Liver (tissue), 7 donors: ENCODE measurements at regions not wholly inside any gene's neighbourhood (a gene's known extent, or its start where the extent isn't known, plus 50 kb on each side); places are given as distances from the start of the nearest gene placed in this dataset.

Experiments used
- DNase-seq: peaks from one replicate; pipeline ENCODE4 v3.0.0-alpha.2; 2017; ENCODE audit warnings: low spot score
- H3K27ac ChIP-seq, 2 donors: one replicate each; pipeline ENCODE4 v1.7.0; 2013; ENCODE audit warnings: inconsistent platforms in 2 of 2, low read length in 2 of 2, control low read depth in 1 of 2, low read depth in 1 of 2, mild to moderate bottlenecking in 1 of 2
- H3K27me3 ChIP-seq, 4 donors: one replicate each; pipeline versions ENCODE4 v1.6.1 to v1.7.0; 2013; ENCODE audit warnings: low read length in 3 of 4, inconsistent platforms in 1 of 4, mild to moderate bottlenecking in 1 of 4, moderate library complexity in 1 of 4; ENCODE audit not compliant: control insufficient read depth in 4 of 4, insufficient read depth in 4 of 4
- H3K36me3 ChIP-seq, 4 donors: one replicate each; pipeline versions ENCODE4 v1.6.1 to v1.7.0; 2013; ENCODE audit warnings: low read length in 3 of 4, mild to moderate bottlenecking in 3 of 4, low read depth in 1 of 4, moderate library complexity in 1 of 4; ENCODE audit not compliant: control insufficient read depth in 4 of 4, insufficient read depth in 3 of 4
- H3K4me1 ChIP-seq, 4 donors: one replicate each; pipeline versions ENCODE4 v1.6.1 to v1.7.0; 2013; ENCODE audit warnings: low read length in 3 of 4, mild to moderate bottlenecking in 3 of 4, moderate library complexity in 1 of 4; ENCODE audit not compliant: control insufficient read depth in 4 of 4, insufficient read depth in 4 of 4
- H3K4me3 ChIP-seq, 3 donors: one replicate each; pipeline versions ENCODE4 v1.6.1 to v1.7.0; 2013; ENCODE audit warnings: low read length in 3 of 3, control low read depth in 1 of 3, low read depth in 1 of 3, mild to moderate bottlenecking in 1 of 3
- H3K9ac ChIP-seq, 2 donors: one replicate each; pipeline ENCODE4 v1.7.0; 2013; ENCODE audit warnings: low read length in 2 of 2, mild to moderate bottlenecking in 2 of 2, moderate library complexity in 2 of 2, control low read depth in 1 of 2, low read depth in 1 of 2
- H3K9me3 ChIP-seq, 4 donors: one replicate each; pipeline versions ENCODE4 v1.6.1 to v1.7.0; 2013; ENCODE audit warnings: low read length in 3 of 4; ENCODE audit not compliant: control insufficient read depth in 4 of 4
- EGR1 ChIP-seq, 2 donors: IDR thresholded peaks; 2 replicates each; pipeline ENCODE4 v1.6.1; 2016 to 2018; ENCODE audit warnings: antibody characterized with exemption in 2 of 2, low read depth in 2 of 2
- FOXA1 ChIP-seq: IDR thresholded peaks from 2 replicates; pipeline ENCODE4 v1.6.1; 2016; ENCODE audit warnings: antibody characterized with exemption
- GABPA ChIP-seq, 2 donors: IDR thresholded peaks in 1 of 2; conservative IDR thresholded peaks in 1 of 2; 2 replicates each; pipeline ENCODE4 v1.6.1; 2016; ENCODE audit warnings: antibody characterized with exemption in 2 of 2, mild to moderate bottlenecking in 1 of 2, moderate library complexity in 1 of 2
- JUND ChIP-seq, 2 donors: IDR thresholded peaks; 2 replicates each; pipeline ENCODE4 v1.6.1; 2016; ENCODE audit warnings: antibody characterized with exemption in 2 of 2
- NR2F2 ChIP-seq: IDR thresholded peaks from 2 replicates; pipeline ENCODE4 v1.6.1; 2016; ENCODE audit warnings: antibody characterized with exemption
- RAD21 ChIP-seq, 2 donors: IDR thresholded peaks; 2 replicates each; pipeline ENCODE4 v1.6.1; 2016; ENCODE audit warnings: antibody characterized with exemption in 2 of 2, mild to moderate bottlenecking in 2 of 2
- RXRA ChIP-seq, 2 donors: IDR thresholded peaks; 2 replicates each; pipeline ENCODE4 v1.6.1; 2017 to 2018; ENCODE audit warnings: antibody characterized with exemption in 2 of 2, mild to moderate bottlenecking in 1 of 2
- SP1 ChIP-seq: IDR thresholded peaks from 2 replicates; pipeline ENCODE4 v1.6.1; 2018; ENCODE audit warnings: antibody characterized with exemption, mild to moderate bottlenecking
- TAF1 ChIP-seq: conservative IDR thresholded peaks from 2 replicates; pipeline ENCODE4 v1.6.1; 2016; ENCODE audit warnings: antibody characterized with exemption, mild to moderate bottlenecking
- WGBS: extraction: QIAGEN DNeasy Blood & Tissue Kit; methylation state at CpG from one replicate; pipeline ENCODE4 v1.1.7; 2013; 5-methylcytosine and 5-hydroxymethylcytosine counted together
- TF ChIP-seq, protein P1 (sequence below): IDR thresholded peaks from 2 replicates; pipeline ENCODE4 v1.6.1; 2016; ENCODE audit warnings: antibody characterized with exemption
- TF ChIP-seq, protein P2 (sequence below): IDR thresholded peaks from 2 replicates; pipeline ENCODE4 v1.6.1; 2016; ENCODE audit warnings: antibody characterized with exemption, mild to moderate bottlenecking
- TF ChIP-seq, protein P3 (sequence below): IDR thresholded peaks from 2 replicates; pipeline ENCODE4 v1.6.1; 2016; ENCODE audit warnings: antibody characterized with exemption
- donor health status: healthy.
- donor health status: healthy.
- donor health status: healthy.
- donor health status: healthy.

DNA sequence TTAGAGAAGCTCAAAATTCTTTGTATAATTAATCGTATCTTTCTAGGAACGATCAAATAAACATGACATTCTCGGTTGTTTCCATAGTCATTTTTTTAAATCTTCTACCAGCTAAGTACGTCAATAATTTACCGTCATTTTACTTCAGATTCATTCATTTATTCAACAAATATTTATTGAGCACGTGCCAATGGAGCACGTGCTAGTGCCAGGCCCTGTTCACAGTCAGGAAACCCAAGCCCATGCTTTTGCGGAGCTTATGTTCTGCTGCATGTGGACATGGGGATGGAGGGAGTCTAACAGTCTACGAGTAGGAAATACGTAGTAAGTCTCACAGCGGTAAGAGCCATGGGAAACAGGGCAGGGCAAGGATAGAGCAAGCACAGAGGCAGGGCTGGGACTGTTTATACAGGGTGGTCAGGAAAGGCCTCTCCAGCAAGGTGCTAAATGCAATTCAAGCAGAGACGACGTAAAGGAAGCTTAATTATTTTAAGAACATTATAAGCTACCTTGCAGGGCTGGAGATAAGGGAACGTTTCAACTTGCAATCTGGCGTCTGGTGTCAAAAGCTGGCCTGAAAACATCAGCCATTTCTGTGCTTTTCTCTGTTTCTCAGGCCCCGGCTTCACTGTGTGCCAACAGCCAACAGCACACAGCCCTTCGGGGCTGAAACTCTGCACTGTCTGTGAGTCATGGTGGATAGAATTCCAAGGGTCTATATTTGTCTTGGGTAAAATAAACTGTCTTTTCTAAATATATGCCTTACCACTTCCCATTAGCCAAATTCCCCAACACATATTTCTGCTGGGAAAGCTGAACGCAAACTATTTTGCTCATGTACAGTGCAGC lies 517.1 kb upstream of the ZFP42 start:
- H3K27me3 ChIP-seq = peaks cover 0 to 6% (median 0%) of the 10 kb centered on the region in 4 donors
- WGBS = 54% methylated on average over 18 of the region's 18 CpGs
- H3K9me3 ChIP-seq = no peaks in the 10 kb centered on the region
- H3K9ac ChIP-seq = no peak overlapping the region
- peak in 1 of 2 donors; percentile 53 for TF ChIP-seq JUND (IDR thresholded peaks at IDR 0.05)
- no peak for TF ChIP-seq SP1
- TF ChIP-seq, protein P1, sequence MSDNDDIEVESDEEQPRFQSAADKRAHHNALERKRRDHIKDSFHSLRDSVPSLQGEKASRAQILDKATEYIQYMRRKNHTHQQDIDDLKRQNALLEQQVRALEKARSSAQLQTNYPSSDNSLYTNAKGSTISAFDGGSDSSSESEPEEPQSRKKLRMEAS = no peak
- no peak for TF ChIP-seq EGR1 (IDR thresholded peaks at IDR 0.05; ENCODE audit: low read depth in 2 of 2)
- TF ChIP-seq, protein P2, sequence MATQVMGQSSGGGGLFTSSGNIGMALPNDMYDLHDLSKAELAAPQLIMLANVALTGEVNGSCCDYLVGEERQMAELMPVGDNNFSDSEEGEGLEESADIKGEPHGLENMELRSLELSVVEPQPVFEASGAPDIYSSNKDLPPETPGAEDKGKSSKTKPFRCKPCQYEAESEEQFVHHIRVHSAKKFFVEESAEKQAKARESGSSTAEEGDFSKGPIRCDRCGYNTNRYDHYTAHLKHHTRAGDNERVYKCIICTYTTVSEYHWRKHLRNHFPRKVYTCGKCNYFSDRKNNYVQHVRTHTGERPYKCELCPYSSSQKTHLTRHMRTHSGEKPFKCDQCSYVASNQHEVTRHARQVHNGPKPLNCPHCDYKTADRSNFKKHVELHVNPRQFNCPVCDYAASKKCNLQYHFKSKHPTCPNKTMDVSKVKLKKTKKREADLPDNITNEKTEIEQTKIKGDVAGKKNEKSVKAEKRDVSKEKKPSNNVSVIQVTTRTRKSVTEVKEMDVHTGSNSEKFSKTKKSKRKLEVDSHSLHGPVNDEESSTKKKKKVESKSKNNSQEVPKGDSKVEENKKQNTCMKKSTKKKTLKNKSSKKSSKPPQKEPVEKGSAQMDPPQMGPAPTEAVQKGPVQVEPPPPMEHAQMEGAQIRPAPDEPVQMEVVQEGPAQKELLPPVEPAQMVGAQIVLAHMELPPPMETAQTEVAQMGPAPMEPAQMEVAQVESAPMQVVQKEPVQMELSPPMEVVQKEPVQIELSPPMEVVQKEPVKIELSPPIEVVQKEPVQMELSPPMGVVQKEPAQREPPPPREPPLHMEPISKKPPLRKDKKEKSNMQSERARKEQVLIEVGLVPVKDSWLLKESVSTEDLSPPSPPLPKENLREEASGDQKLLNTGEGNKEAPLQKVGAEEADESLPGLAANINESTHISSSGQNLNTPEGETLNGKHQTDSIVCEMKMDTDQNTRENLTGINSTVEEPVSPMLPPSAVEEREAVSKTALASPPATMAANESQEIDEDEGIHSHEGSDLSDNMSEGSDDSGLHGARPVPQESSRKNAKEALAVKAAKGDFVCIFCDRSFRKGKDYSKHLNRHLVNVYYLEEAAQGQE = peak; percentile 15
- no peaks in the 10 kb centered on the region for H3K4me1 ChIP-seq
- H3K27ac ChIP-seq = no peak overlapping the region
- H3K4me3 ChIP-seq = no peak overlapping the region
- no peak for DNase-seq
- H3K36me3 ChIP-seq = no peaks in the 10 kb centered on the region

DNA sequence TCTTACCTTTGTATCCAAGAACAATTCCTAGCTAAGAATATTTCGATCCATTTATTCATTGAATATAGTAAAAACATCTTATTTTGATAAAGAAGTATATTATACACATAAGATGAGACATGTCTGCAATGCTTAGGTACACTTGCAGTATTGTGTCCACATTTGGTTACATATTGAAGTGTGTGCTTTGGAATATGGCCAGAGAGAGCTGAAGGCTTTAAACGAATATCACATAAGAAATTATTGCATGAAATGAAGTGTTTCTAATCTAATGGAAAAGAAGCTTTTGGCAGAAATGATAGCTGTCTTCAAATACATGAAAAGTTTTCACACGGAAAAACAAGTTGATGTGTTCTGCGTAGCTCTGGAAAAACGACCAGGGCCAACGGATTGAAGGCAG lies 516.1 kb upstream of the ZFP42 start:
- no peak overlapping the region for H3K27ac ChIP-seq
- WGBS = 63% methylated on average over 6 of the region's 6 CpGs

DNA sequence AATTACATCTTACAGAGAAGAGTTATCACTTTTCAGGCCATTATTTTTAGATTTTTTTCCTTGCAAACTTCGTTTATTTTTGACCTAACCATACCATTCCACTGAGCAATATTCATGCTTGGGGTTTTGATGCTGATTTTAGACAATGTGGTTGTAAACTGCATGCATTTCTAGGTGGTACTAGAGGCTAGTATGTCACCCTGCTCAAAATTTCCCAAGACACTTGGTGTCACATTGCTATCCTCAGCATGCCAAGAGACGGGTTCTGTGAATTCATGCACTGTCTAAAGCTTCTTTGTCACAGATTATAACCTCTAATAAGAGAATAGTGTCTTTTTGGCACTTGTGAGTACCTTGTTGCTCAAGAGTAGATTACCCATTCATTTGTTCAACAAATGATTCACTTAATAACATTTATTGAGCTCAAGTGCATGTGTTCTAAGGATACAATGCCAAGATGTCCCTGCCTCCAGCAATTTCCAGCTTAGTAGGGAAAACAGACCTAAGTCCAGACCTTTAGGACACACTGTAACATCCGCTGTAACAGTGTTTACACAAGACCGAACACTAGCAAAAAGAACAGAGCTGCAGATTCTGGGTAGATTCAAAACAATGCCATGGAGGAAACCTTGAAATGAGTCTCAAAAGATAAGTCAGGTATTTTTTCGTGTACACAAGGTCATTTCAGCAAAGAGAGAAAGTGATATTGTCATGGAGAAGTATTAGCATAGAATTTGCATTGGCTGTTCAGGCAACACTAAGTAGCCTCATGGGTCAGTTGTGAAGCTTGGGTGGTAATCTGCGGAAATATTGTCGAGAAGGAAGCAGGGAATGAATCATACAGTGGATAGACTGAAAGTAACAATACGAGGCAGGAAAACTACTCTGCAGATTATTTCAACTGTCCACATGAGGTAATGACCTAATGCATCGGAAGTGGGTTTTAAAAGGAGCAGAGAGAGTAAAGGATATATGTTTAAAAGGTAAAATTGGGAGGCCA lies 515.1 kb upstream of the ZFP42 start:
- 48% methylated on average over 9 of the region's 9 CpGs for WGBS
- Histone ChIP-seq H3K9ac (no peak overlapping the region), H3K27me3 (peaks cover 0 to 10% (median 0%) of the 10 kb centered on the region in 4 donors), H3K9me3 (no peaks in the 10 kb centered on the region), H3K27ac (no peak overlapping the region), H3K36me3 (no peaks in the 10 kb centered on the region), H3K4me3 (no peak overlapping the region), H3K4me1 (no peaks in the 10 kb centered on the region)
- TF ChIP-seq, protein P3, sequence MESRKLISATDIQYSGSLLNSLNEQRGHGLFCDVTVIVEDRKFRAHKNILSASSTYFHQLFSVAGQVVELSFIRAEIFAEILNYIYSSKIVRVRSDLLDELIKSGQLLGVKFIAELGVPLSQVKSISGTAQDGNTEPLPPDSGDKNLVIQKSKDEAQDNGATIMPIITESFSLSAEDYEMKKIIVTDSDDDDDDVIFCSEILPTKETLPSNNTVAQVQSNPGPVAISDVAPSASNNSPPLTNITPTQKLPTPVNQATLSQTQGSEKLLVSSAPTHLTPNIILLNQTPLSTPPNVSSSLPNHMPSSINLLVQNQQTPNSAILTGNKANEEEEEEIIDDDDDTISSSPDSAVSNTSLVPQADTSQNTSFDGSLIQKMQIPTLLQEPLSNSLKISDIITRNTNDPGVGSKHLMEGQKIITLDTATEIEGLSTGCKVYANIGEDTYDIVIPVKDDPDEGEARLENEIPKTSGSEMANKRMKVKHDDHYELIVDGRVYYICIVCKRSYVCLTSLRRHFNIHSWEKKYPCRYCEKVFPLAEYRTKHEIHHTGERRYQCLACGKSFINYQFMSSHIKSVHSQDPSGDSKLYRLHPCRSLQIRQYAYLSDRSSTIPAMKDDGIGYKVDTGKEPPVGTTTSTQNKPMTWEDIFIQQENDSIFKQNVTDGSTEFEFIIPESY = no peak
- TF ChIP-seq JUND (IDR thresholded peaks at IDR 0.05) (no peak), RAD21 (IDR thresholded peaks at IDR 0.05) (no peak), GABPA (IDR thresholded peaks at IDR 0.05 in 1 of 2, conservative IDR thresholded peaks at IDR 0.05 in 1 of 2) (no peak)
- TF ChIP-seq, protein P2 = no peak
- no peak for DNase-seq

More for the DNA sequence above, 516.1 kb upstream of the ZFP42 start:
- Histone ChIP-seq H3K9me3 (no peaks in the 10 kb centered on the region), H3K27me3 (peaks cover 0 to 10% (median 0%) of the 10 kb centered on the region in 4 donors), H3K36me3 (no peaks in the 10 kb centered on the region), H3K4me1 (no peaks in the 10 kb centered on the region), H3K4me3 (no peak overlapping the region), H3K9ac (no peak overlapping the region)
- no peak for DNase-seq
- TF ChIP-seq, protein P1 = no peak
- TF ChIP-seq RXRA (IDR thresholded peaks at IDR 0.05) = no peak
- no peak for TF ChIP-seq FOXA1
- no peak for TF ChIP-seq NR2F2
- TF ChIP-seq TAF1 = no peak
